Bronchial epithelial cell (primary cell): ENCODE measurements at regions not wholly inside any gene's neighbourhood (a gene's known extent, or its start where the extent isn't known, plus 50 kb on each side); places are given as distances from the start of the nearest gene placed in this dataset.

ENCODE experiments used
- DNase-seq: peaks from one replicate; pipeline ENCODE4 v3.0.0-alpha.2; 2010; ENCODE audit warnings: low read depth
- FAIRE-seq: peaks from 2 replicates; lab custom pipeline; 2011; peaks lifted over from hg19 to GRCh38; lab: Jason Lieb, UNC
- H3K27me3 ChIP-seq: 2 replicates; pipeline ENCODE4 v1.5.1; 2011; ENCODE audit warnings: low read length; ENCODE audit not compliant: control insufficient read depth, insufficient read depth
- H3K36me3 ChIP-seq: 2 replicates; pipeline ENCODE4 v1.5.1; 2011; ENCODE audit warnings: low read length; ENCODE audit not compliant: control insufficient read depth, insufficient read depth
- H3K4me3 ChIP-seq: 2 replicates; pipeline ENCODE4 v1.5.1; 2011; ENCODE audit warnings: mild to moderate bottlenecking, low read depth, low read length, control low read depth
- CTCF ChIP-seq: IDR thresholded peaks from 2 replicates; pipeline ENCODE4 v1.5.1; 2011; ENCODE audit warnings: mild to moderate bottlenecking, moderate library complexity, low read length, control low read depth, inconsistent platforms; ENCODE audit not compliant: insufficient read depth, severe bottlenecking

DNA sequence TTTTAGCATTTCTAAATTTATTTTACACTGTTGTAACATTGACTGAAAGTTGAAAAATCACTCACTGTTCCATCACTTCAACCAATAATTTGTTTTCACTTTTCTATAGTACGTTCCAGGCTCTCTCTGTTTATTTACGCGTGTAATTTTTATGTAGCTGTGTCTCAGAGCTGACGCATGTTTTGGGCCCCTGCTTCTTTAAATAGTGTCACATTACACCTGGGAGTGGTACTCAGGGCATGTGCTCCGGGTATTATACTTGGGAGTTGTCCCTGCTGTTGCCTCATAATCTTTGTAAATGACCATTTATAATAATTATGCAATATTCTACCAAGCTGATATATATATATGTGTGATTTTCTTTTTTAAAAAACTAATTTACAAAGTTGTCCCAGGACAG lies 132.8 kb upstream of the CPM start:
- no peak for FAIRE-seq
- no peaks in the 10 kb centered on the region for H3K36me3 ChIP-seq

GRCh38 chr12:69066492-69067373 lies 133.8 kb upstream of the CPM start:
- Histone ChIP-seq H3K4me3 (no peak overlapping the region), H3K36me3 (no peaks in the 10 kb centered on the region), H3K27me3 (no peaks in the 10 kb centered on the region)
- FAIRE-seq: no peak
- no peak for DNase-seq
- no peak for TF ChIP-seq CTCF

More for the DNA sequence above, 132.8 kb upstream of the CPM start:
- Histone ChIP-seq H3K27me3 (no peaks in the 10 kb centered on the region), H3K4me3 (no peak overlapping the region)
- peak; percentile 89 for DNase-seq
- TF ChIP-seq CTCF: no peak

GRCh38 chr12:69067713-69068112 lies 134.7 kb upstream of the CPM start:
- Histone ChIP-seq H3K36me3 (no peaks in the 10 kb centered on the region), H3K4me3 (no peak overlapping the region), H3K27me3 (no peaks in the 10 kb centered on the region)
- FAIRE-seq: no peak
- no peak for TF ChIP-seq CTCF
- DNase-seq: no peak

- no peak for TF ChIP-seq CTCF
- Histone ChIP-seq H3K27me3 (no peaks in the 10 kb centered on the region), H3K4me3 (no peak overlapping the region), H3K36me3 (no peaks in the 10 kb centered on the region)
- peak; percentile 95 for DNase-seq
- FAIRE-seq: no peak
Measured at GRCh38 chr12:69068448-69068847, 135.5 kb upstream of the CPM start.

- no peak for DNase-seq
- H3K36me3 ChIP-seq: no peaks in the 10 kb centered on the region
- H3K4me3 ChIP-seq: no peak overlapping the region
- H3K27me3 ChIP-seq: no peaks in the 10 kb centered on the region
- no peak for TF ChIP-seq CTCF
- no peak for FAIRE-seq
Measured at GRCh38 chr12:69069479-69069878, 136.5 kb upstream of the CPM start.
